Left kidney (tissue), 1 donor: ENCODE measurements at regions not wholly inside any gene's neighbourhood (a gene's known extent, or its start where the extent isn't known, plus 50 kb on each side); places are given as distances from the start of the nearest gene placed in this dataset.
A peak's percentile ranks its signal among the peaks of the same experiment; 100 is the strongest.
"Not testable (repeated sequence)": the region's sequence is repeated elsewhere in the genome, so short reads cannot be mapped to it uniquely, and the experiment has no call there.

Experiments
- DNase-seq: peaks from one replicate; pipeline ENCODE4 v3.0.0-alpha.2; 2013

DNA sequence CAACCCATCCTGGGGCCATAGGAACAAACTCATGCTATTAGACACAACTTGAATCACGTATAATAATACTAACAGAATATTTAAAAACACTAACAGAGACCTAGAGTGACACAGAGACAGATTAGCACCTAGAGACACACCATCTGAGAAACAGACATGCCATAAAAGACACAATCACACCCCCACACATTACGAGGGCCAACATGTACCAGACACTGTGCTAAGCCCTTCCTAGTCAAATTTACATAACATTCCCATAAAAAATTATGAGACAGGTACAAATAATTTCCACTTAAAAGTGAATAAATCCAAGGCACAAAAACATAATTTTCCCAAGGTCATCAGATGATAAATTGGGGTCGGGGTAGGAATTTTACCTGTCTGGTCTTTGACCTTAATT is 141.1 kb upstream of the PRSS16 start:
- no peak for DNase-seq

DNA sequence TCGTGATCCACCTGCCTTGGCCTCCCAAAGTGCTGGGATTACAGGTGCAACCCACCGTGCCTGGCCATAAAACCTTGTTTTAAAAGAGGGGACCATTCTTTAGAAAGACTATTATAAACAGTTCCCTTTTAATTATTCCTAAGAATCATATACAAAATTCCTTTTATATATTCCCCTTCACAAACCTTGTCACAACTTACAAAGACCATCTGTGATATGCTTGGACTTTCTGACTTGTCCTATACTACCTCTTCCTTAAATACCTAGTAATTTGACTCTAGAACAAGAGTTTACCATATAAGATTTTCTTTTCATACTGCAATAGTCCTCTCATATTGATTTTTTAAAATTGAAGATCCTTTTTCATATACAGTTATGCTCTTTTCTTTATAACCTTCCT is 135.8 kb upstream of the PRSS16 start:
- DNase-seq: no peak

GRCh38 chr6:27112974-27113373 is 134.5 kb upstream of the PRSS16 start:
- DNase-seq: no peak

DNA sequence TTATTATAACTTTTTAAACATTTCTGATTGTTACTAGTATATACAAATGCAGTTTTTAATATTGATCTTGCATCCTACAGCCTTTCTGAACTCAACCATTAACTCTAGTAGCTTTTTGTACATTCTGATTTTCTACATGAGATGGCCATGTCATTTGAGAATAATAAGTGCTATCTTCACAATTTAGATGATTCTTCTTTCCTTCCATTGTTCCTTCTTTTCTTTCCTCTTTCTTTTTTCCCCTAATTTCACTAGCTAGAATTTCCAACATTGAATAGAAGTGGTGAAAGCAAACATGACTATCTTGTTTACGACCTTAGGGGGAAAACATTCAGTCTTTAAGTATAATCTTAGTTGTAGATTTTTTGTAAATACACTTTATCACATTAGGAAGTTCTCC is 128.2 kb upstream of the PRSS16 start:
- DNase-seq: no peak

DNA sequence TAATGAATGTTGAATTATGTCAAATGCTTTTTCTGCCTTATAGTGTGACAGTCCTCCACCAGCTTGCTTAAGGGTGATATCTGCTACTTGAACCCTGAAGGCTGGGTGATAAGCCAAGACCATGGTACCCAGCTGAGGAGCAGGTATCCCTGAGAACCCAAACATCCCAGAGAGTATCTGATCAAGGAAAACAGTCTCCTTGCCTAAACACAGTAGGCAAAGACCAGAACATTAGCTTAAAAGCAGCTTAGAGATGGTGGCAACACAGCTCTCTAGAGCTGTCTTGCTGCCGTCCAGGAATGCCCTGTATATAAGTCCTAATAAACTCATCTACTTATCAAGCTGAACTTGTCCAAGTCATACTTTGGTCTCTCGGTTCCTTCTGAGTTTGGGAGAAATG is 127.7 kb upstream of the PRSS16 start:
- no peak for DNase-seq

DNA sequence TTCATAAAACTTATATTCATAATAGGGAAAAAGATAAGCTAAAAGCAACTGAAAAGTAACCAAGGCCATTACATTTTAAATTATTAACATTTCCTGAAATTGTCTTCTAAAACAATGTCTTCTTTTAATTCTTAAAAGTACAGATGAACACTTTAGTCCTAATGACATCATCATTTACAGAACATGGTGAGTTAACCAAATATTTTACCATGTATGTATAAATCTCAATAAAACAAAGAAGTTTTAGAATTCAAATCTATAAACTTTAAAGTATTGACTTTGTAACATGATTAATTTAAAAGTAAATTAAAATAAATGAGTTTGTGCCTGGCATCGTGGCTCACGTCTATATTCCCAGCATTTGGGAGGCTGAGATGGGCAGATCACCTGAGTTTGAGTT is 125.9 kb upstream of the PRSS16 start:
- DNase-seq: no peak

GRCh38 chr6:27124252-27124657 is 123.2 kb upstream of the PRSS16 start:
- no peak for DNase-seq

GRCh38 chr6:27126046-27126814 is 121.3 kb upstream of the PRSS16 start:
- DNase-seq: no peak

GRCh38 chr6:27126815-27127537 is 120.5 kb upstream of the PRSS16 start:
- peak; percentile 94 for DNase-seq

DNA sequence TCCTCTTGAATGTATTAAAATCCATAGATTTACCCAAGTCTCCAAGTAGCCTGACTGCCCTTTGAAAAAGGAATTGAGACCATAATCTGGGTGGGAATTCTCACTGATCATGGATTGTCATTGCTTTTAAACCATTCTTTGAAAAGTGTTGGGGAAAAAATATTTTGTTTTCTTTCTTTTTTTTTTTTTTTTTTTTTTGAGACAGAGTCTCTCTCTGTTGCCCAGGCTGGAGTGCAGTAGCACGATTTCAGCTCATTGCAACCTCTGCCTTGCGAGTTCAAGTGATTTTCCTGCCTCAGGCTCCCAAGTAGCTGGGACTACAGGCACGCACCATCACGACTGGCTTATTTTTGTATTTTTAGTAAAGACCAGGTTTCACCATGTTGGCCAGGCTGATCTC is 119.6 kb upstream of the PRSS16 start:
- not testable (repeated sequence) for DNase-seq

DNA sequence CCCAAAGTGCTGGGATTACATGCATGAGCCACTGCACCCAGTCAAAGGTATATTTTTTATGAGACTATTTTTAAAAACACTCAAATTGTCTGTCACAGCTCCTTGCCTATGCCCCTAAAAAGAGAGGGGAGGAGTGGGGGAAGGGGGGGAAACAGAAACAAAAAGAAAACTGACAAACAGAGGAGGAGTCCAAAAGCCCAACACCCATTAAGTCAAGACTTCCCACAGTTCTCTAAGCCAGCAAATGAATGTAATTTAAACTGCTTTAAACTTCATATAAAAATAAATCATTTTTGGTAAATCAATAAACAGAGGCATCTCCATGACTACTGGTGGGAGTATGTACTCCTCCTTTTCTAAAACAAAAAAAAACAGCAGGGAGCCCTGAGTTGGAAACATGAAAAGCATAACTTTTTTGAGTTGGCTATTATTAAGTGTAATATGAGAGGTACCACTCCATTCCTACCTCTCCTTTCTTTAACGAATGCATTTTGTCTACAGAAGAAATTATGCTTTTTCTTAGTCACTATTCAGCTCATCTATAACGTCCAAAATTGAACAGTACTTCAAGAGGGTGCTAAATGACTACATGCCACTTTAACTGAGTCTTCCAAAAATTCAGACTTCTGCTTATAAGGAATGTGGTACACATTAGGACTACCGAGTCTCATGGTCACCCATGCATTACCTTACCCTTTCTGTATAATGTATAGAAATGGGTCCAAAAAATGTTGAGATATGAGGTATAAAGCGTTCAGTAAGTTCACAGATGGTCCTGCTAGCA is 119.0 kb upstream of the PRSS16 start:
- DNase-seq: no peak

- DNase-seq: no peak
Measured at GRCh38 chr6:27129095-27129815, 118.2 kb upstream of the PRSS16 start.

GRCh38 chr6:27129917-27130316 is 117.6 kb upstream of the PRSS16 start:
- no peak for DNase-seq

DNA sequence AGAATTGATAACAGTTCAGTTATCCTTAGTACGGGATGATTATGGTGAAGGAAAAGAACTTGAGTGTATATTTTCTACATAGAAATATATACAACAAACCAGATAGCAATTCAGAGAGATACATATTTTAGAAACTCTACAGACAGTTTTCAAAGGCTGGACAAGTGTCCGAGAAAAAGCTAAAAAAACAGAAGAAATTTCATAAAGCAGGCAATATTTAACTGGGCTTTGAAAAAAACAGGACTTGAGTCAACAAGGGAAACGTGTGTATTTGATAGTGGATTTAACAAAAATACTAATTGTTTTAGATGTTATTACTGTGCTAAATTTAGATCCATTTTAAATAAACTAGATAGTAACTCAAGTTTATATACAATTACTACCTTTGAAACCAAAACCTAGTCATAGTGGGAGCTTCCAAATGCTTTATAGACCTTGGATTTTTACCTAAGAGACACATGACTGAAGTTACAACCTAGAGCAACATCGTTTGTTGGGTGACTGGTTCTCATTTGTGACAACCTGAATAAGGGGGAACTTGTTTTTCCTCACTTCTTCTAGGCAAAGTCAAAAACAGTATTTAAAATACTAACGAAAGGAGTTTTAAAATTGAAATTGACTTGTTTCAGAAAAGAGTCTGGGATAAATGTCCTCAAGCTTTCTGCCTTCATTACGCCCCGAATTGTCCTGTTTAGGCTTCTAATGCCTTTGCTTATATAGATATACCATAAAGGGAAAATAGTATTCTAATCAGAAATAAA is 116.7 kb upstream of the PRSS16 start:
- no peak for DNase-seq

GRCh38 chr6:27132282-27132531 is 115.3 kb upstream of the PRSS16 start:
- DNase-seq: not testable (repeated sequence)

DNA sequence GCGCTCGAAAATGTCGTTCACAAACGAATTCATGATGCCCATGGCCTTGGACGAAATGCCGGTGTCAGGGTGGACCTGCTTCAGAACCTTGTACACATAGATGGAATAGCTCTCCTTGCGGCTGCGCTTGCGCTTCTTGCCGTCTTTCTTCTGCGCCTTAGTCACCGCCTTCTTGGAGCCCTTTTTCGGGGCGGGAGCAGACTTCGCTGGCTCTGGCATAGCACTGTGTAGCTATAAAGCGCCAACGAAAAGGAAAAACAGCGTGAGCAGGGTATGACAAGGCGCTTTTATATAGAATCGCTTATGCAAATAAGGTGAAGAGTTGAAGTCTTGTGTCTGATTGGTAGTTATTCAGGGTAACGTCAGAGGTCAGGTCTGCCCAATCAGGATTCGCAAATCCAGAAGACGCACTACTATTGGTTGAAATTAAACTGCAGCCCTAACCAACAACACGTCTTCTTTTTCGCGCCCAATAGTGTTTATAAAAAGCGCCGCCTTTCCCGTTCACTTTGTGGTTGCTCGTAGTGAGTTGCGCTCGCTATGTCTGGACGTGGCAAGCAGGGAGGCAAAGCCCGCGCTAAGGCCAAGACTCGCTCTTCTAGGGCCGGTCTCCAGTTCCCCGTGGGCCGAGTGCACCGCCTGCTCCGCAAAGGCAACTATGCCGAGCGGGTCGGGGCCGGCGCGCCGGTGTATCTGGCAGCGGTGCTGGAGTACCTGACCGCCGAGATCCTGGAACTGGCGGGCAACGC is 114.8 kb upstream of the PRSS16 start:
- peak; percentile 99 for DNase-seq

- DNase-seq: no peak
Measured at GRCh38 chr6:27133281-27134227, 113.9 kb upstream of the PRSS16 start.

DNA sequence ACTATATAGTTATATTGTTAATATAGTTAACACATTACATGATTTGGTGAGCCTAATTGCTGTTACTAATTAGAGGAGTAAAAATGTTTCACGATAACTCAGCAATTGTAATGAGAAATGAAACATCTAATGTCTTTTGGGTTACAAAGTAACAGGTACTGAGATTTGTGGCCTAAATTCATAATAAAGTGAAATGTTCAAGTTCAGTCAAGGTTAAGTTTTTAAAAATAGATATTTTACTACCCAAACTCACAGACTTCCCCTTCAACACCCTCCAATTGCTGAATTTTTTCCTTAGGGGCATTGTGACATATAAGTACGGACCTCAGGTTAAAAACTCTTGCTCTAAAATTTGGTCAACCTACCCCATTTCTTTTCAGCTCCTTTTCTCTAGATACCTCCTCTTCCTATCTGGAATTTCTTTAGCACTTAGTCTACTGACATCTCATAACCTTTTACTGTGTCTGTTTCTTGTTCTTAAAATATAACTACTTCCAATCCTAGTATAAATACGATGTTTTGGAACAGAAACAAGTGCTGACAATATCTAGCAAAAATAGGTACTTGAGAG is 112.3 kb upstream of the PRSS16 start:
- DNase-seq: no peak

DNA sequence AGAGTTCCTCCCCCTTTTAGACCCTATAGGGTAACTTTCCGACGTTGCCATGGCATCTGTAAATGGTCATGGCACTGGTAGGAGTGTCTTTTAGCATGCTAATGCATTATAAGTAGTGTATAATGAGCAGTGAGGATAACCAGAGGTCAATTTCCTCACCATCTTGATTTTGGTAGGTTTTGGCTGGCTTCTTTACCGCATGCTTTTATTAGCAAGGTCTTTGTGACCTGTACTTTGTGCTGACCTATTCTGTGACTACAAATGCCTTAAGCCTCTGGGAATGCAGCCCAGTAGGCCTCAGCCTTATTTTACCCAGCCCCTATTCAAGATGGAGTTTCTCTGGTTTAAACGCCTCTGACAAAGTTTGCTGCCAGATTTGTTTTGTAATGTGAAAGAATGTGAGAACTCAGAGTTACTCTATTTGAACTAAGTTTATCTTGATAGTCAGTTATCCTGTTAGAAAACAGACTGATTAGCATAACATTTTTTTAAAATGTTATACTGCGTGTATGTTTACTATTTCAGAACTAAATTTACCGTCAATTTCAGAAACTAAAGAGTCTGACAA is 111.3 kb upstream of the PRSS16 start:
- DNase-seq: no peak
